Liver (tissue), 8 donors: ENCODE measurements at regions not wholly inside any gene's neighbourhood (a gene's known extent, or its start where the extent isn't known, plus 50 kb on each side); places are given as distances from the start of the nearest gene placed in this dataset.

Experiments used
- DNase-seq: peaks from one replicate; pipeline ENCODE4 v3.0.0-alpha.2; 2017; ENCODE audit warnings: low spot score
- H3K27ac ChIP-seq, 2 donors: one replicate each; pipeline ENCODE4 v1.7.0; 2013; ENCODE audit warnings: inconsistent platforms in 2 of 2, low read length in 2 of 2, control low read depth in 1 of 2, low read depth in 1 of 2, mild to moderate bottlenecking in 1 of 2
- H3K27me3 ChIP-seq, 4 donors: one replicate each; pipeline versions ENCODE4 v1.6.1 to v1.7.0; 2013; ENCODE audit warnings: low read length in 3 of 4, inconsistent platforms in 1 of 4, mild to moderate bottlenecking in 1 of 4, moderate library complexity in 1 of 4; ENCODE audit not compliant: control insufficient read depth in 4 of 4, insufficient read depth in 4 of 4
- H3K36me3 ChIP-seq, 4 donors: one replicate each; pipeline versions ENCODE4 v1.6.1 to v1.7.0; 2013; ENCODE audit warnings: low read length in 3 of 4, mild to moderate bottlenecking in 3 of 4, low read depth in 1 of 4, moderate library complexity in 1 of 4; ENCODE audit not compliant: control insufficient read depth in 4 of 4, insufficient read depth in 3 of 4
- H3K4me1 ChIP-seq, 4 donors: one replicate each; pipeline versions ENCODE4 v1.6.1 to v1.7.0; 2013; ENCODE audit warnings: low read length in 3 of 4, mild to moderate bottlenecking in 3 of 4, moderate library complexity in 1 of 4; ENCODE audit not compliant: control insufficient read depth in 4 of 4, insufficient read depth in 4 of 4
- H3K4me3 ChIP-seq, 3 donors: one replicate each; pipeline versions ENCODE4 v1.6.1 to v1.7.0; 2013; ENCODE audit warnings: low read length in 3 of 3, control low read depth in 1 of 3, low read depth in 1 of 3, mild to moderate bottlenecking in 1 of 3
- H3K9ac ChIP-seq, 2 donors: one replicate each; pipeline ENCODE4 v1.7.0; 2013; ENCODE audit warnings: low read length in 2 of 2, mild to moderate bottlenecking in 2 of 2, moderate library complexity in 2 of 2, control low read depth in 1 of 2, low read depth in 1 of 2
- H3K9me3 ChIP-seq, 4 donors: one replicate each; pipeline versions ENCODE4 v1.6.1 to v1.7.0; 2013; ENCODE audit warnings: low read length in 3 of 4; ENCODE audit not compliant: control insufficient read depth in 4 of 4
- CTCF ChIP-seq: fragments of 150-350 bp; IDR thresholded peaks from 2 replicates; pipeline ENCODE4 v1.5.1; 2017; ENCODE audit warnings: improper control_type of control experiment, low read depth, low read length; ENCODE audit not compliant: missing input control
- EGR1 ChIP-seq, 2 donors: IDR thresholded peaks; 2 replicates each; pipeline ENCODE4 v1.6.1; 2016 to 2018; ENCODE audit warnings: antibody characterized with exemption in 2 of 2, low read depth in 2 of 2
- FOXA1 ChIP-seq: IDR thresholded peaks from 2 replicates; pipeline ENCODE4 v1.6.1; 2016; ENCODE audit warnings: antibody characterized with exemption
- FOXA2 ChIP-seq: IDR thresholded peaks from 2 replicates; pipeline ENCODE4 v1.6.1; 2016; ENCODE audit warnings: antibody characterized with exemption
- GABPA ChIP-seq, 2 donors: IDR thresholded peaks in 1 of 2; conservative IDR thresholded peaks in 1 of 2; 2 replicates each; pipeline ENCODE4 v1.6.1; 2016; ENCODE audit warnings: antibody characterized with exemption in 2 of 2, mild to moderate bottlenecking in 1 of 2, moderate library complexity in 1 of 2
- HNF4A ChIP-seq, 2 donors: conservative IDR thresholded peaks; 2 replicates each; pipeline ENCODE4 v1.6.1; 2016; ENCODE audit warnings: antibody characterized with exemption in 2 of 2, mild to moderate bottlenecking in 2 of 2
- HNF4G ChIP-seq: IDR thresholded peaks from 2 replicates; pipeline ENCODE4 v1.6.1; 2016; ENCODE audit warnings: antibody characterized with exemption
- JUND ChIP-seq, 2 donors: IDR thresholded peaks; 2 replicates each; pipeline ENCODE4 v1.6.1; 2016; ENCODE audit warnings: antibody characterized with exemption in 2 of 2
- MAX ChIP-seq: IDR thresholded peaks from 2 replicates; pipeline ENCODE4 v1.6.1; 2016; ENCODE audit warnings: antibody characterized with exemption
- NR2F2 ChIP-seq: IDR thresholded peaks from 2 replicates; pipeline ENCODE4 v1.6.1; 2016; ENCODE audit warnings: antibody characterized with exemption
- RAD21 ChIP-seq, 2 donors: IDR thresholded peaks; 2 replicates each; pipeline ENCODE4 v1.6.1; 2016; ENCODE audit warnings: antibody characterized with exemption in 2 of 2, mild to moderate bottlenecking in 2 of 2
- RXRA ChIP-seq, 2 donors: IDR thresholded peaks; 2 replicates each; pipeline ENCODE4 v1.6.1; 2017 to 2018; ENCODE audit warnings: antibody characterized with exemption in 2 of 2, mild to moderate bottlenecking in 1 of 2
- SP1 ChIP-seq: IDR thresholded peaks from 2 replicates; pipeline ENCODE4 v1.6.1; 2018; ENCODE audit warnings: antibody characterized with exemption, mild to moderate bottlenecking
- TAF1 ChIP-seq: conservative IDR thresholded peaks from 2 replicates; pipeline ENCODE4 v1.6.1; 2016; ENCODE audit warnings: antibody characterized with exemption, mild to moderate bottlenecking
- YY1 ChIP-seq: IDR thresholded peaks from 2 replicates; pipeline ENCODE4 v1.6.1; 2016; ENCODE audit warnings: antibody characterized with exemption, mild to moderate bottlenecking
- ZBTB33 ChIP-seq: IDR thresholded peaks from 2 replicates; pipeline ENCODE4 v1.6.1; 2016; ENCODE audit warnings: antibody characterized with exemption
- WGBS: extraction: QIAGEN DNeasy Blood & Tissue Kit; methylation state at CpG from one replicate; pipeline ENCODE4 v1.1.7; 2013; 5-methylcytosine and 5-hydroxymethylcytosine counted together
- TF ChIP-seq, protein P1 (sequence below): IDR thresholded peaks from 2 replicates; pipeline ENCODE4 v1.6.1; 2016; ENCODE audit warnings: antibody characterized with exemption, mild to moderate bottlenecking
- TF ChIP-seq, protein P2 (sequence below): IDR thresholded peaks from 2 replicates; pipeline ENCODE4 v1.6.1; 2016; ENCODE audit warnings: antibody characterized with exemption
- donor health status: healthy.
- donor health status: healthy.
- donor health status: healthy.
- donor health status: healthy.
- donor health status: healthy.

DNA sequence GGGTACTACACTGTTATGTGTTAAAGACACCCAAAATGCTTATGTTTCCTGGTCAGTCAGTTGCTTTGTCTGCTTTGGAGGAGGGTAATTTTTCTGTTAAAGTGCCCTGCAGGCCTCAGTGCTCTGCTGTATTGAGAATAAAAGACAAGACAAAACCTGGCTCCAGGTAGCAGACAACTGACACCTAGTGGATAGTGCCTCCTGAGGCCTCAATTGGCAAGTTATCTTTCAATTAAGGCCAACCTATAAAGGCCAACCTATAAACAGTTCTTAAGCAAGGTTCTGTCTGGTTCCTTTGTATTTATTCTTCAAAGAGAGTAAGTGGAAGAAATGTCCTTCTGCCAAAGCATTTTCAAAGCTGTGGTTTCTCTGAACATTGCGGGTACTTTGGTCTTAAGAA is 773.8 kb downstream of the MECOM start (continued):
- TF ChIP-seq MAX = no peak
- no peak for TF ChIP-seq FOXA2
- no peak for TF ChIP-seq TAF1
- no peak for TF ChIP-seq NR2F2
- no peak for TF ChIP-seq RAD21 (IDR thresholded peaks at IDR 0.05)

DNA sequence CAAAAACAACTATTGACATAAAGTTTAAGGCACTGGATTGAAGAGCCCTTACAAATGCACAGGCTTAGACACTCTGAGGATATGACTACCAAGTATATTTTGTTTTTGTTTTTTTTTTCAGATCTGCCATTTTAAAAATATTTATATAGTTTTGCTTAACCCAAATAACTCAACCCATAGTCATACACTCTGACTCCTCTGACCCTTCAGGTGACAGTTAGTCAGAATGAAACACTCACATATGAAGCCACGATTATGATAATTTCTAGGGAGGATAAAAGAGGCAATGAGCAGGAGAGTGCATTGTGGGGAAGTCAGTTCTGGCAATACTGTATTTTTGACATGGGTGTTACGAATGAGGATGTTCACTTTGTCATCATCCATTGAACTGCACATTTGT is 774.7 kb downstream of the MECOM start:
- TF ChIP-seq EGR1 (IDR thresholded peaks at IDR 0.05; ENCODE audit: low read depth in 2 of 2) = no peak
- TF ChIP-seq CTCF = no peak
- no peak for TF ChIP-seq FOXA2
- TF ChIP-seq HNF4G = no peak
- no peak for TF ChIP-seq SP1
- TF ChIP-seq GABPA (IDR thresholded peaks at IDR 0.05 in 1 of 2, conservative IDR thresholded peaks at IDR 0.05 in 1 of 2) = no peak
- TF ChIP-seq NR2F2 = no peak
- no peak for TF ChIP-seq JUND (IDR thresholded peaks at IDR 0.05)
- TF ChIP-seq TAF1 = no peak
- TF ChIP-seq YY1 = no peak
- no peak for TF ChIP-seq RAD21 (IDR thresholded peaks at IDR 0.05)
- TF ChIP-seq FOXA1 = no peak
- TF ChIP-seq MAX = no peak
- TF ChIP-seq, protein P1, sequence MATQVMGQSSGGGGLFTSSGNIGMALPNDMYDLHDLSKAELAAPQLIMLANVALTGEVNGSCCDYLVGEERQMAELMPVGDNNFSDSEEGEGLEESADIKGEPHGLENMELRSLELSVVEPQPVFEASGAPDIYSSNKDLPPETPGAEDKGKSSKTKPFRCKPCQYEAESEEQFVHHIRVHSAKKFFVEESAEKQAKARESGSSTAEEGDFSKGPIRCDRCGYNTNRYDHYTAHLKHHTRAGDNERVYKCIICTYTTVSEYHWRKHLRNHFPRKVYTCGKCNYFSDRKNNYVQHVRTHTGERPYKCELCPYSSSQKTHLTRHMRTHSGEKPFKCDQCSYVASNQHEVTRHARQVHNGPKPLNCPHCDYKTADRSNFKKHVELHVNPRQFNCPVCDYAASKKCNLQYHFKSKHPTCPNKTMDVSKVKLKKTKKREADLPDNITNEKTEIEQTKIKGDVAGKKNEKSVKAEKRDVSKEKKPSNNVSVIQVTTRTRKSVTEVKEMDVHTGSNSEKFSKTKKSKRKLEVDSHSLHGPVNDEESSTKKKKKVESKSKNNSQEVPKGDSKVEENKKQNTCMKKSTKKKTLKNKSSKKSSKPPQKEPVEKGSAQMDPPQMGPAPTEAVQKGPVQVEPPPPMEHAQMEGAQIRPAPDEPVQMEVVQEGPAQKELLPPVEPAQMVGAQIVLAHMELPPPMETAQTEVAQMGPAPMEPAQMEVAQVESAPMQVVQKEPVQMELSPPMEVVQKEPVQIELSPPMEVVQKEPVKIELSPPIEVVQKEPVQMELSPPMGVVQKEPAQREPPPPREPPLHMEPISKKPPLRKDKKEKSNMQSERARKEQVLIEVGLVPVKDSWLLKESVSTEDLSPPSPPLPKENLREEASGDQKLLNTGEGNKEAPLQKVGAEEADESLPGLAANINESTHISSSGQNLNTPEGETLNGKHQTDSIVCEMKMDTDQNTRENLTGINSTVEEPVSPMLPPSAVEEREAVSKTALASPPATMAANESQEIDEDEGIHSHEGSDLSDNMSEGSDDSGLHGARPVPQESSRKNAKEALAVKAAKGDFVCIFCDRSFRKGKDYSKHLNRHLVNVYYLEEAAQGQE = no peak
- no peak for TF ChIP-seq HNF4A (conservative IDR thresholded peaks at IDR 0.05)
- TF ChIP-seq ZBTB33 = no peak
- TF ChIP-seq RXRA (IDR thresholded peaks at IDR 0.05) = no peak
- TF ChIP-seq, protein P2, sequence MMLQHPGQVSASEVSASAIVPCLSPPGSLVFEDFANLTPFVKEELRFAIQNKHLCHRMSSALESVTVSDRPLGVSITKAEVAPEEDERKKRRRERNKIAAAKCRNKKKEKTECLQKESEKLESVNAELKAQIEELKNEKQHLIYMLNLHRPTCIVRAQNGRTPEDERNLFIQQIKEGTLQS = no peak

More for the DNA sequence above, 774.7 kb downstream of the MECOM start:
- WGBS = 85% methylated on average over 2 of the region's 2 CpGs
- Histone ChIP-seq H3K27ac (no peak overlapping the region), H3K4me3 (no peak overlapping the region), H3K27me3 (no peaks in the 10 kb centered on the region), H3K9me3 (no peaks in the 10 kb centered on the region), H3K9ac (no peak overlapping the region), H3K4me1 (no peaks in the 10 kb centered on the region), H3K36me3 (no peaks in the 10 kb centered on the region)
- DNase-seq = no peak
